HG02885 (cell line): ENCODE measurements at regions not wholly inside any gene's neighbourhood (a gene's known extent, or its start where the extent isn't known, plus 50 kb on each side); places are given as distances from the start of the nearest gene placed in this dataset.

Experiments used
- ATAC-seq: cut with Tn5 transposase; IDR thresholded peaks from one replicate; pipeline ENCODE4 v1.9.1; 2021; ENCODE audit warnings: mild to moderate bottlenecking; ENCODE audit not compliant: unreplicated experiment, poor library complexity

DNA sequence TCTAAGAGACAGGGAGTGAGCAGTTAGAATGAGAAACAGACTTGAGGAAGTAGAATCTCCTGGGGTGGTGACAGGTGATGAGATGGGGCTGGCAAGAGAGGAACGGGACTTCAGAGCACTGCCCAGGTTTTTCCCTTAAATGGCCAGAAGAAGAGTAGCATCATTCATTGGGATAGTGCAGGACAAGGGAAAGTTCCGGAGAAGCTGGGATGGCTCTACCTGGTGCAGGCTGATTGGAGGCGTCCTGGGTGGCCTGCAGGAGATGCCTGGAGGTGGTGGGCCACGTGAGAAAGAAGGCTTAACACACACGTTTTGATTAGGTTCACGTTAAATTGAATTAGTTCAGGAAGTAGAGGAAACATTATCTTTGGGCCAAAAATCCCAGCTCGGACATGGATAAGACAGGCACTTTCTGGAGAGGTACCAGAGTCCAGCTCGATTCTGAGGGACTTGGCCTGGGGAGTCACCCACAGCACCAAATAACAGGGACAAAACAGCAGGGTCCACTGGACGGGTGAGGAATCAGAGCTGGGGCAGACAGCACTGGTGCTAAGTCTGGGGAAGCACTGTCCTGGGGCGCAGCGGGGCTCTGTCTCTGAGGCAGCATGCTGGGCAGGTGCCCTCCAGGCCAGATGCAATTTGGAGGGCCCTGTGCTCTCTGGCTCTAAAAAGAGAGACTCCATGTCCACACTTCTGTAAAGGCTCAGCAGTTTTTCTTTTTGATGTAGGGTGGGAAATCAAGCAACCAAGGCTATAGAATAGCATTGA, 512.3 kb upstream of the RAB6C start:
- no peak for ATAC-seq

DNA sequence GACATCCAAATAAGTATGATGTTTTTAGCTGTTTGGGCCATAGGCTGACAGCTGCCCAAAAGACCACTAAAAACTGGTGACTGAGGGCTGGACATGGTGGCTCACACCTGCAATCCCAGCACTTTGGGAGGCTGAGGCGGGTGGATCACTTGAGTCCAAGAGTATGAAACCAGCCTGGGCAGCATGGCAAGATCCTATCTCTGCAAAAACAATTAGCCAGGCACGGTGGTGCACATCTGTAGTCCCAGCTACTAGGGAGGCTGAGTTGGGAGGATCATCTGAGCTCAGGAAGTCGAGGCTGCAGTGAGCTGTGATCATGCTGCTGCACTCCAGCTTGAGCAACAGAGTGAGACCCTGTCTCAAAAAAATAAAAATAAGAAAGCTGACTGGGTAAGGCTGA, 511.5 kb upstream of the RAB6C start:
- no peak for ATAC-seq

DNA sequence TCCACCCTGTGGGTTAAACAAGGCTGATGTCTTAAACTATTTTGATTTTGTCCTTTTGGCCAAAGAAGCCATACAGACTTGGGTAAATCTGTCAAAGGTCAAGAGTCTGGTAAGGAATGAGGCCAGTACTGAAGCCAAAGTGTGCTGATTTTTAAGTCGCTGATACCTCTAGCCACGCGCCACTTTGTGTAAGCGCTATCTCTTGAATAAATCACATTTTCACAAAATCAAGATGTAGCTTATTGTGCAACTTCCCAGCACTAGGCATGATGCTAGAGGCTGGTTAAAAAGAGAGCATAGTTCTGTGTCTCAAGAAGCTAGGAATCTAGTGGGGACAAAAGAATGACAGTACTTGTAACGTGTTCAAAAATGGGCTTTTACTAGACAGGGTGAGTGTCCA, 510.6 kb upstream of the RAB6C start:
- ATAC-seq = no peak

DNA sequence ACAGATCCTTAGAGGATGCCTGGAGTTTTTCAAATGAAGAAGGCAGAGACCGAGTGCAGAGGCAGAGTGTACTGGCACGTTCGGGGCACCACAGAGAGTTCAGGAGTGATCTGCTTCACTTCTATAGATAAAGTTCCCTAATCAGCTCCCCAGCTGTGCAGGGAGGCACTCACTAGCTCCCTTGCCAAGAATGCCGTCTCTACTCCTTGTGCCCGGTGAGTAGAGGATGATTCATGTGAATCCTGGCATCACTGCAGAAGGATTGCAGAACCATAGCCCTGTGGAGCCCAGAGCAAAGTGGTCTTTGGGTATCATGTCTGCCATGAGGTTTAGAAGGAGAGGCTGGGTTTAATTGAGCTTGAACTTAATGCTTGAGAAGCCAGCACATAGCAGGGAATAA, 510.1 kb upstream of the RAB6C start:
- ATAC-seq = no peak

DNA sequence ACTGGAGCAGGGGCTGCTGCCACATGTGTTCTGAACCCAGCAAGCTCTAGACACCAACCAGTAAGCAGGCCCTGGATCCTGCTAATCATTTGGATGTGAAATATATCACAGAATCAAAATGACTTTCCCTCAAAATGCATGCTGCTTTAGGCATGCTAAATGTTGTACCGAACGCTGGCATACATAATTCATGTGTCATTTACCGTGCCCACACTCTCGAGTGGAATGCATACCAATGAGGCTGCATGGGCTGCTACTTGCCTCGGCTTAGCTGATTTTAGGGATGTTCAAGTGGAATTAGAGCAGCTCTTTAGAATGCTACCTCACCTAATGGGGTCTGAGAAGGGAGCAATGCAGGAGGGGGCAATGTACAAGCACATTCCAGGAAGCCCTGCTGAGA, 509.6 kb upstream of the RAB6C start:
- ATAC-seq = no peak

DNA sequence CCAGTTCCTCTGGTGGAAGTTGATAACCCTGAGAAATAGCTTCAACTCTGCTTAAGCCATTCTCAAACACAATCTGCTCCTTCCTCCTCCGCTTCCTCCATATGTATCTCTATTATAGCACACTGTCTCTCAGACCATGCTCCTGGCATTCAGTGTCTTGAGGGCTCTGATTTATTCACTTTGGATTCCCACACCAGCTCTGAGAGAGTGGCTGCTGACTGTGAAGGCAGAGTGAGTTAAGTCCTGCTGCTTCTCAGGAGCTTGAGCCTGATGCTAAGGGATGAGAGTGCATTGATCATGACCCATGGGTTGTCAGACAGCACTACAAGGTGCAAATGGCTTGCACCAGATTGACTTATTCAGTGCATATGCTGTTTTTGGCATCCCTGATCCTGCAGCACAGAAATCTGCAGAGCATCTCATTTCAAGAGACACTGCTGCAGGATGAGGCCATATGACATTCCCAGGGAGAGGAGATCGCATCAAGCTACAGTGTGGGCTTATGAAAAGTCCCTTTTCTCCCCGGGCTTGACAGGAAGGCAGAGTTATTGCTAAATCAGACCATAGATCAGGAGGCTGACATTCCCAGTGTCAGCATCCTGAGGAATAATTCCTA, 500.5 kb upstream of the RAB6C start:
- no peak for ATAC-seq

DNA sequence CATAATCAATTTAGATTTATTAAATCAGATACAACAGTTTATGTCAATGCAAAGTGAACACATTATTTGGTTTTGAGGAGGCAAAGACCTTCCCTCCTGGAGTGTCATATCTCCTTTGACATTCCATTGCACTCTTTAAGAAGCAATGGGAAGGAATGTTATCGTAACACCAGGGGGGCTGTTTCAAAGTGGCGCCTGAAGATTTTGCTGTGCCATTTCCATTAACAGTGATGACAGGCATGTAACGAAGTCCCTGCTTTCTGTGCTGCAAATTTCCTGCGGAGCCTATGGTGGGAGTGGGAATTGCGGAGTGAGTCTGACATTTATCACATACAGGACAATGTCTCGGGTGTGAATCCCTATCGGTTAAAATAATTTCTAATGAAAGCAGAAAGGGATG, 499.6 kb upstream of the RAB6C start:
- ATAC-seq = no peak

DNA sequence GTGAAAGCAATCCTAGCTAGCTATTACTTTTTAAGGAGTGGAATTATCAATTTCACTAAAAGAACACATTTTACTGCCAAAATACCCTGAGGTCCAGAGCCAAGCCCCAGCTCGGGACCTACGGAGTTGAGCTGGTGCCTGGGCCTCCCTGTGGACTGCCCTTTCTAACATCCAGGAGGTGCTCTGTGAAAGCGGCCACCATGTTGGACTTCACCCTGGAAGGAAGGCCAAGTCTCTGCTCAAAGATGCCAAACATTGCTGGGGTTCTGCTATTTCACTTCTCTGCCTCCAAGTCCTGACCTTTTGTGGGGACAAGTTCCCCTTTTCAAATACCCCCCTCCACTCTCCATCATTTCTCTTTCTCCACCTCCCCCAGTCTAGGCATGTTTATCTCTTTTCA, 498.7 kb upstream of the RAB6C start:
- no peak for ATAC-seq

DNA sequence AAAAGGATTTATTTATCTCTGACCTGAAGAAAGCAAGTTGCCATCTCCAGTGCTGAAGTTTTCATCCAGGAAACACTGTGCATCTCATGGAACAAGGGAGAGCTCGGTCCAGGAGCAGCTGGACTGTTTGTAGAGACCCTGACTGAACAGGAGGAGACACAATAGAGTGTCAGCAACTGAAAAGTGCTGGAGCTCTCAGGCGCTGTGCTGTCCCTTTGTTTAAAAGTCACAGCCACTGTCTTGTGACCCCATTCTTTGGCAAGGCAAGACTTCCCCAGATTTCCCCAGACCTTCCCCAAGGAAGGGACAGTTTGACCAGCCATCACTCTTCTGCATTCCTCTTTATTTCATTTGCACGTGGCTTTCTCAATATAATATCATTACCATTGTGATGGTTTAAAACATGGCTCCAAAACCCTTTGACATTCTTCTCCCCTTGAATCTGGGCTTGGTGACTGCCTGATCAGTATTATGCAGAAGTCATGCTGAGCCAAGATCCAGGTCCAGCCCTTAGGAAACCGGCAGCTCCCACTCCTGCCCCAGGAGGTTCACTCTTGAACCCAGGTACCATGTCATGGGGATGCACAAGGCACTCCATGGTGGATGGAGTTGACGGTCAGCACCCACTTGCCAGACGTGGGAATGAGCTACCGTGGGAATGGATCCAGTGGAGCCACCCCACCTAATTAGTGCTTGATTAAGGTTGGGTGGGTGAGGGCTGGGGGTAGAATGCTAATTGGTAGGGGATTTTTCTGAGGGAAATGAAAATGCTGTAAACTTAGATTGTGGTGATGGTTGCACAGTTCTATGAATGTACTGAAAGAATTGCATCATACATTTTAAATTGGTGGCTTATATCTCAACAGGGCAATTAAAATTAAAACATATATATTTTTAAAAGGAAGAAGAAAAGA, 497.9 kb upstream of the RAB6C start:
- no peak for ATAC-seq

DNA sequence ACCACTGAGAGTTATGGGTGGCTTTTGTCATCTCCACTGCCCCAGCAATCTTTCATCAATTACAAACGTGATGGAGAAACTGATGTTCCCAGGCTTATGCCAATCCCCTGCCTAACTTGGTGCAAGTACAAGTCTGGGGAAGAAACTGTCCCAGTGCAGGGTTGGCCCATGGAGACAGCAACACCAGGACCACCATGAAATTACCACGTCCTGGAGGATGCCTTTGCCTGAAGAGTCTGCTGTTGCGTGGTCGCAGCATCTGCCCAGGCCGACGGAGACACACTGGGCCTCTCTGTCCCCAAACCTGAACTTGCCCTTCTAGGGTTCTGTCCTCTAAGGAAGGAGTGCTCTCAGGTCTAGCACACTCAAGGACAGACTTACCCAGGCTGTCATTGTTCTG, 496.8 kb upstream of the RAB6C start:
- ATAC-seq = no peak

DNA sequence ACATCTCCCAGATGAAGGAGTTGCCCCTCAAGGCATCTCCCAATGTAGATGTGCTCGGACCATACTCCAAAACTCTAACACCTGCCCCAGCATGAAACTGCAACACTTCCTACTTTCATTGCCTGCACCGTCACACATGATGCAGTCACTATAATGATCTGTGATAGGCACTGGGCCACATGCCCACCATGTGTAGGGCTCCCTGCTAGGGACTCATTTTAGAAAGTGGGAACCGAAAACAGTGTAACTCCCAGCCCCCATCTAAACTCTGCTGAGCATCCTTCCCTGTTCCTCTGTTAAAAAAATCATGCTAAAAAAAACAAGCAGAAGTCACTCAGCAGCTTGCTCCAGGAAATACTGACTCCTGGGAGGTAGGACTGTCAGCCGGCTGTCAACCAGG, 496.1 kb upstream of the RAB6C start:
- ATAC-seq = peak; percentile 82

DNA sequence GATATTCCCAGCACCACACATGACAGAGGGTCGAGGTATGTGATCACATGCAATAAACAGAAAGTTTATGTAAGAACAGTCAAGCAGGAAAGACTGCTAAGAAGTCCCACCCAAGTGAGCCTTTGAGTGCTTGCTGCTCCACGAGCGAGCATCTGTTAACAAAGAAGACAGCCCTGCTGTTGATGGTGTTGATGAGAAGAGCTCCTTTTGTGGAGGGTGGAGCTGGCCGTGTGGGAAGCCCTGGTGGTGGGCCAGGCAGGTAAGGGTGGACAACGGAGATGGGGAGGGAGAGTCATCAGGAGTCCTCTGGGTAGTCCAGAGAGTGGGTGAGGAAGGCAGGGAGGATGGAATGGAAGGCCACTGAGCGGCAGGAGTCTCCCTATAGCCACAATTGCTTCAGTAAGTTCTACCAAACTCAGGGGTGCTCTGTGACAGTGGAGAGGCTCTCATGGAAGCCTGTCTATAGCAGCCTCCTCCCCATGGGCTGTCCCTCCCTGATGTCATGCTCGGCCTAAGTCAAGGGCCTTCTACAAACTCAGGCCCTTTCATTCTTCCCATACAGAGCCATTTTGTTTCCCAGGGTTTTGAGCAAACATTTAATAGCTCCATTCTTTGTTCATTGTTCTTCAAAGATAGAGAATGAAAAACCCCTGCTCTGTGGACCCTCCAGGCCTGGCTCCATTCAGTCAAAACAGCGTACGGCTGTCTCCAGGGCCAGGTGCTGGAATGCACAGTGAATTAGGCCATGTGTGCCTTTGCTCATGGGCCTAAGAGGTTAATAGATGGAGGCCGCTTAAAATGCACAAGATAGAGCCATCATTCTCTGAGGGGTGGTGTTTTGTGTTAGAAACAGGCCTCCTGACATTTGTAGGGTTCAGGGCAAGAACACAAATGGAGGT, 494.2 kb upstream of the RAB6C start:
- no peak for ATAC-seq

DNA sequence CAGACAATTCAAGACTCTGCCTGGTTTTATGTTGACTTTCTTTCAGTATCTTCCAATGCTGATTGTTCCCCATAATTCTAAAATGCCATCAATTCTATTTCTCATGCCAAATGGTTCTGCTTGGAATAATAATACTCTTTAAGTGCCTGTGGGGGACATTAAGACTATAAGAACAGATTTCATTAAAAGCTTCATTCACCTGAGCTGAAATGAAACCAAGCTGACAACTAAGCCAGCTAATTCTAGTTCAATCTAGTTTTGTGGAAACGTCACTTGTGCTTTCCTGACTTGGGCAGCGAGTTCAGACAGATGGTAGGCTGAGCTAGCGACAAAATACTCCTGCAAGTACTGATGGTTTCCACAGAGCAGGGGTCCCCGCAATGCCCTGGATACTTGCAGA, 491.1 kb upstream of the RAB6C start:
- ATAC-seq = no peak

DNA sequence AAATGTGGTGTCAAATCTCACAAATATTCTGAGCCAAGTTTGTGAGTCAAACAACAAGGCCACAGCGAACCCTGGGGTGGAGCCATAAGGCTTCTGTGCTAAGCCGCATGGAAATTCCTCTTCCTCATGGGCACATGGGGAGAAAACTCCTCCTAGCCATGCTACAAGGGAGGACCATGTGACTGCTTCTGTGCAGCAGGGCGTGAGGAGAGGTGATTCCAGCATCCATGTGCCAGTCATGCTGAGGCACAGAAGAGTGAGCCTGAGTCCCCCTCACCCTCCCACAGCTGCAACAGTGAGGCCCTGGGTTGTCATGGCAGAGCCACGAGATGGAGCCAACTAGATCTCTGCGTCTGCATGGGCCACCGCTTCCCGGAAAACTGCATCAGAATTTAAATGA, 488.8 kb upstream of the RAB6C start:
- no peak for ATAC-seq

DNA sequence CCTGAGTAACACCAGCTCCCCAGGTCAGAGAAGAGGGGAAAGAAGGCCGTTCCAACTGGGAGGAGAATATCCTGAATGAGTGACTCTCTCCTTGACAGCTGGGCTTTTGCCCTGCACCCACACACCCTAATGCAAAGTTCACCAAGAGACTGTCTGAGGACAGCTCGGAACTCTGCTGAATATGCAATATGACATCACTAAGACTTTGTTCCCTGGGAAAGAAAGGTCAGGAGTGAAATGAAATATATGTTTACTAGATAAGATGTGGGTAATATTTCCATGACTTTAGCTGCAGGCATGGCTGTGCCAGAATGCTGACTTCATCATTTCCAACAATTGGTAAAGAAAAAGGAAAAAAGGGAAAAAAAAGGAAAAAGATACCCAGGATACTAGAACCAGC, 488.2 kb upstream of the RAB6C start:
- ATAC-seq = no peak

DNA sequence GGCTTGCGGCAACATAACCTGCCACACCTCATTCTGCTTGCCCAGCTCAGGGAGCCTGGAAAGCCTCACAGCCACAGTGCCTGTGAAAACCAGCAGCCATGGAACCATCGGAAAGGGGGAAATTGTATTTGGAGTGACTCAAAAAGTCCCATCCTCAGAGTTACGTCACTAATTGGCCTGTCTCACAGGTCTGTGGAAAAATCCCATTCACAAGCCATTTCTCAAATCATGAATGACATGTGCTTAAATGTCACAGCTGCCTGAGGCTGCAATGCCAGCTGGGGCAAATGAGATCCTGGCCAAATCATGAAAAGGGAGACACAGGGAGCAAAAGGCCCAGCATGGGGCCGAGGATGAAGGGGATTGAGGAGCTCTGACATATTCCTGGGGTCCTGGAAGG, 486.9 kb upstream of the RAB6C start:
- ATAC-seq = no peak

DNA sequence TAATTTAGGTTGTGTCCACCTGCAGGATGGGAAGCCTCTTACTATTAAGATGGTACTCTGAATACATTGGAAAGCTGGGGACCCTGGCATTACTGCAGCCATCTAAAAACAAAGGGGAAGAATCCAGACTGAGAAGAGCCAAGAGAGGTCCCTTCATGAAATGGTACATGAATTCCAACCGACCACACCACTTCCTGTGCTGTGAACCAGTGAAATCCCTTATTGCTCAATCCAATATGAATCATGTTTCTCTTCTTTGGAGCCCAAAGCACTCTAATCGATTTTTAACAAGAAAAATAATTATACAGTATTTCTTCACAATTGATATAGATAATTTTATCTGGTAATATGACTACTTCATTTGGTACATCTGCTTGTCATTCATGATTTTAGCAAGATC, 479.7 kb upstream of the RAB6C start:
- no peak for ATAC-seq

DNA sequence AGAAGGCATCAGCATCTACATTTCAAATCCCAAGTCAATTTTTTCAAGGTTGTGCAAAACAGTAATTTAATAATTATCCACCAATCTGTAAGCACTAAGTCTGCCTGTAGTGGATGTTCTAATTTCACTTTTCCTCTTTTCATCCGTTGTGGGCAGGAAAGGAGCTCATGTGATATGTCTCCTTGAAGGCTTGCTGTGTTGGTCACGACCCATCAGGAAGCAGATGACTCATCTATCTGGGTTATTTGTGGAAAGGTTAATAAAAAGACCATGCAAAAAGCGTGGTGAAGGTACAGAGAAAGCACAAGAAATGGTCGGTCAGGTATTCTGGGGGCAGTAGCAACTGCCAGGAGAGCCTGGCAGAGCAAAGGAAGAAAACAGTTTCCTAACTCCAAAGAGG, 476.7 kb upstream of the RAB6C start:
- no peak for ATAC-seq

DNA sequence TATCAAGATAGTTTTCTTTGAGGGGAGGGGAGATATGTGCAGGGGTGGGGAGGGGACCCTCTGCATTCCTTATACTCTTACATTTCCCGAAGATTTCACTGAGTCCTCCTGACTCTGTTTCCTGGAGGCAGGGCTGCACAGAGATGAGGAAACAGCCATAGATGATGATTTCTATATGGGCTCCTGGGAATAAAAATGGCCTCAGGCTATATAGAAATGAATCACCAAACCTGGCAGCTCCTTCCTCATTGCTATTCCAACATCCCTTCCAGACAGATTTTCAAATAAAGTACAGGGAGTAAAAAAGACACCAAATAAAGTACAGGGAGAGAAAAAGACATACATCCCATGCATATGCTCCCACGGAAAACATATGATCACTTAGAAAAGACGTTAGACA, 474.8 kb upstream of the RAB6C start:
- ATAC-seq = no peak

DNA sequence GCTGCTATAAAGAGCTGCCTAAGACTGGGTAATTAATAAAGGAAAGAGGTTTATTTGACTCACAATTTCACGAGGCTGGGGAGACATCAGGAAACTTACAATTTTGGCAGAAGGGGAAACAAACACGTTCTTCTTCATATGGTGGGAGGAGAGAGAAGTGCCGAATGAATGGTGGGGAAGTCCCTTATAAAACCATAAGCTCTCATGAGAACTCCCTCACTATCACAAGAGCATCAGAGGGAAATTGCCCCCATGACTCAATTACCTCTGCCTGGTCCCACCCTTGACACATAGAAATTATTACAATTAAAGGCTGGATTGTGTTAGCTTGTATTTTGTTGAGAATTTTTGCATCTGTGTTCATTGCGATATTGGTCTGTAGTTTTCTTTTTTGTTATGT, 460.5 kb upstream of the RAB6C start:
- no peak for ATAC-seq
